Lower lobe of right lung (tissue), 2 donors: ENCODE measurements at regions not wholly inside any gene's neighbourhood (a gene's known extent, or its start where the extent isn't known, plus 50 kb on each side); places are given as distances from the start of the nearest gene placed in this dataset.
"Not testable (repeated sequence)": the region's sequence is repeated elsewhere in the genome, so short reads cannot be mapped to it uniquely, and the experiment has no call there.

Source experiments
- ATAC-seq, 2 donors: fragments of 200-7000 bp; cut with Tn5 transposase; one replicate each; pipeline ENCODE4 v1.9.1; 2020 to 2022; ENCODE audit warnings: mild to moderate bottlenecking in 2 of 2, moderate library complexity in 2 of 2
- DNase-seq: peaks from one replicate; pipeline ENCODE4 v3.0.0-alpha.2; 2020
- H3K27ac ChIP-seq: fragments of 200-600 bp; one replicate; pipeline ENCODE4 v1.8.0; 2022
- H3K27me3 ChIP-seq: fragments of 200-600 bp; one replicate; pipeline ENCODE4 v1.8.0; 2022; ENCODE audit warnings: low read depth
- H3K36me3 ChIP-seq: fragments of 200-600 bp; one replicate; pipeline ENCODE4 v1.8.0; 2022; ENCODE audit warnings: mild to moderate bottlenecking
- H3K4me1 ChIP-seq: fragments of 200-600 bp; one replicate; pipeline ENCODE4 v1.8.0; 2022
- H3K4me3 ChIP-seq: fragments of 200-600 bp; one replicate; pipeline ENCODE4 v1.8.0; 2022; ENCODE audit warnings: mild to moderate bottlenecking
- H3K9me3 ChIP-seq: fragments of 200-600 bp; one replicate; pipeline ENCODE4 v1.8.0; 2022
- intact Hi-C: fragments of 100-400 bp; cut with DNase I; formaldehyde crosslinking; loops from one replicate; pipeline ENCODE4 v1.11.0; 2022
- TF ChIP-seq, protein P1 (sequence below): fragments of 200-600 bp; IDR thresholded peaks from one replicate; pipeline ENCODE4 v1.8.0; 2022; ENCODE audit warnings: antibody characterized with exemption, mild to moderate bottlenecking
- donor health status: DM: no; HTN: yes; CAD: no; lungs with severe emphysema.

DNA sequence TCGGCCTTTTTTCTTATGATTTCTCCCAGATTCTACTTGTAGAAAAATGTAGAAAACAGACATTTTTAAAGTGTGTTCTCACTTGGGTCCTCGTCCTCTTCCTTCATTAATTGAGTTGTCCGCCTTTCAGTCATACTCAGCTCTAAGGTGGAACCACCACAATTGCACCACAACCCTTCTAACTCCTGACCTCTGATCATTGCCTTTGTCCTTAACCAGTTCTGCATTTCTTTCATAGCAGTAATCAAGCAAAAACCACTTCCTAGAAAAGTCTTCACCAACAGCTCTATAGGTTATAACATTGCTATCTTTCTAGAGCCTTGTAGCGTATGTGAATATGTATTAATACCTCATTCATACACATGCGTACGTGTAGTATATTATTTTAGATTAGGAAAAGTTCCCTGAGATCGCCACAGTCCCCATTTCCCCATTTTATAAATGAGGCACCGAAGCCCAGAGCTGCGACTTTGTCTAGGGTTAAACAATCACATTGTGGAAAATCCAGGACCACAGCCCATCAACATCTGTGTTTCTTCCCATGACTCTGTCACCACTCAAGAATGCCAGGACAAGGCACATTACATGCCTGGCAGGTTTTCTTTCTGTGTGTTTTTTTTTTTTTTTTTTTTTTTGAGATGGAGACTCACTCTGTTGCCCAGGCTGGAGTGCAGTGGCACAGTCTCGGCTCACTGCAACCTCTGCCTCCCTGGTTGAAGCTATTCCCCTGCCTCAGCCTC lies 175.5 kb downstream of the BTBD3 start:
- ATAC-seq (no peak), DNase-seq (no peak)
- no peaks in the 10 kb centered on the region for H3K36me3 ChIP-seq
- intact Hi-C loops, result no loop called here
- no peaks in the 10 kb centered on the region for H3K27me3 ChIP-seq
- TF ChIP-seq, protein P1, sequence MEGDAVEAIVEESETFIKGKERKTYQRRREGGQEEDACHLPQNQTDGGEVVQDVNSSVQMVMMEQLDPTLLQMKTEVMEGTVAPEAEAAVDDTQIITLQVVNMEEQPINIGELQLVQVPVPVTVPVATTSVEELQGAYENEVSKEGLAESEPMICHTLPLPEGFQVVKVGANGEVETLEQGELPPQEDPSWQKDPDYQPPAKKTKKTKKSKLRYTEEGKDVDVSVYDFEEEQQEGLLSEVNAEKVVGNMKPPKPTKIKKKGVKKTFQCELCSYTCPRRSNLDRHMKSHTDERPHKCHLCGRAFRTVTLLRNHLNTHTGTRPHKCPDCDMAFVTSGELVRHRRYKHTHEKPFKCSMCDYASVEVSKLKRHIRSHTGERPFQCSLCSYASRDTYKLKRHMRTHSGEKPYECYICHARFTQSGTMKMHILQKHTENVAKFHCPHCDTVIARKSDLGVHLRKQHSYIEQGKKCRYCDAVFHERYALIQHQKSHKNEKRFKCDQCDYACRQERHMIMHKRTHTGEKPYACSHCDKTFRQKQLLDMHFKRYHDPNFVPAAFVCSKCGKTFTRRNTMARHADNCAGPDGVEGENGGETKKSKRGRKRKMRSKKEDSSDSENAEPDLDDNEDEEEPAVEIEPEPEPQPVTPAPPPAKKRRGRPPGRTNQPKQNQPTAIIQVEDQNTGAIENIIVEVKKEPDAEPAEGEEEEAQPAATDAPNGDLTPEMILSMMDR, result no peak
- H3K27ac ChIP-seq, result no peak overlapping the region
- H3K9me3 ChIP-seq, result no peaks in the 10 kb centered on the region
- H3K4me1 ChIP-seq, result no peaks in the 10 kb centered on the region
- H3K4me3 ChIP-seq, result no peak overlapping the region

DNA sequence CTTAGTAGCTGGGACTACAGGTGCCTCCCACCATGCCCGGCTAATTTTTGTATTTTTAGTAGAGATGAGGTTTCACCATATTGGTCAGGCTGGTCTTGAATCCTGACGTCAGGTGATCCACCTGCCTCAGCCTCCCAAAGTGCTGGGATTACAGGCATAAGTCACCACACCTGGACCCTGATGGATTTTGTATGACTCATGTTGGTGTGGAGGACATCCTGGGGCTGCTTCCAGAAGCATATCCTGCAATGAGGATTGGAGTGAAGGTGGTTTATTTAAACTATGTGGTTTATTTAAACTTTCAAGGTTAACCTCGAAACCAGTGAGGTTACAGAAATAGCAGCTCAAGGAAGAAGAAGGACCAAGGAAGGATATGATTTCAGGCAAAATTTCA lies 176.1 kb downstream of the BTBD3 start:
- H3K9me3 ChIP-seq, intact Hi-C loops, DNase-seq: not testable (repeated sequence)

DNA sequence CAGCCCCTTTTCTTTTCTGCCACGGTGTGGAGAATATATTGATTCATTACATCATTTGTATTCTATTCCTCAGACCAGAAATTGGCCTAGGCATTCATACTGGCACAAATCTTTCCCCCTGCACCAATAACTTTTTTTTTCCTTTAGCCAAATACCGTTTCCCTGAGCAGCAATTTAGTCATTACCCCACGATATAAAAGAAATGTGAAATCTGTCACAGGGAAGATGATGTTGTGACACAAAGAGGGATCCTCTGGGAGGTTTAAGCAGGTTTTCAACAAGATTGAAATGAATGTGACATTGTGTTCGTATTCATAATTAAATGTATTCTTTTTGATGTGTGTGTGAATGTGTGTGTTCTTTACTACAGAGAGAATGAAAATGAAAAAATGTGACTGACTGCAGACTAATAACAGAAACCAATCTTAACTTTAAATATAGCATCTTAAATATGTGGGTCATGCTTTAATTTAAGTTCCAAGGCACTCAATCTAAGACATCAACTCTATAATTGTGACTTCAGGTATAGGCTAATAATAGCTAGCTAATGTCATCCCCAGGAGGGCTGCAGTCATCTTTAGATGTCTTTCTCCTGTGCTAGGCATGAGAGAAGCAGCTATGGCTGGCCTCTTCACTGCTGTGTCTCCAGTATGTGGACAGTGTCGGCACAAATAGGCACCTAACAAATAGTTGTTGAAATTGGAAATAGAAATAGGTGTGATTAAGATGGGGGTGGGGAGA lies 177.7 kb downstream of the BTBD3 start:
- DNase-seq (no peak), ATAC-seq (no peak)
- TF ChIP-seq, protein P1, result no peak
- no peak overlapping the region for H3K27ac ChIP-seq
- H3K4me3 ChIP-seq, result no peak overlapping the region
- H3K36me3 ChIP-seq, result no peaks in the 10 kb centered on the region
- H3K4me1 ChIP-seq, result no peaks in the 10 kb centered on the region
- H3K9me3 ChIP-seq, result no peaks in the 10 kb centered on the region
- H3K27me3 ChIP-seq, result no peaks in the 10 kb centered on the region
- intact Hi-C loops, result no loop called here

More for the DNA sequence above, 176.1 kb downstream of the BTBD3 start:
- not testable (repeated sequence) for ATAC-seq, H3K4me1 ChIP-seq, H3K36me3 ChIP-seq, H3K27me3 ChIP-seq, H3K4me3 ChIP-seq, H3K27ac ChIP-seq

GRCh38 chr20:12098421-12098820 lies 180.7 kb downstream of the BTBD3 start:
- H3K4me1 ChIP-seq, result no peaks in the 10 kb centered on the region
- TF ChIP-seq, protein P1, result no peak
- no peak overlapping the region for H3K4me3 ChIP-seq
- intact Hi-C loops, result no loop called here
- no peaks in the 10 kb centered on the region for H3K27me3 ChIP-seq
- H3K36me3 ChIP-seq, result no peaks in the 10 kb centered on the region
- no peak overlapping the region for H3K27ac ChIP-seq
- ATAC-seq (no peak), DNase-seq (no peak)
- no peaks in the 10 kb centered on the region for H3K9me3 ChIP-seq

- TF ChIP-seq, protein P1, result no peak
- H3K27me3 ChIP-seq, result no peaks in the 10 kb centered on the region
- no peak for ATAC-seq
- no peak for DNase-seq
- no peaks in the 10 kb centered on the region for H3K36me3 ChIP-seq
- no peaks in the 10 kb centered on the region for H3K9me3 ChIP-seq
- no peak overlapping the region for H3K27ac ChIP-seq
- intact Hi-C loops, result no loop called here
- no peaks in the 10 kb centered on the region for H3K4me1 ChIP-seq
- no peak overlapping the region for H3K4me3 ChIP-seq
Observed at GRCh38 chr20:12108846-12109245, 191.2 kb downstream of the BTBD3 start.

GRCh38 chr20:12110274-12110673 lies 192.6 kb downstream of the BTBD3 start:
- no peak overlapping the region for H3K4me3 ChIP-seq
- ATAC-seq (no peak), DNase-seq (no peak)
- H3K27ac ChIP-seq, result no peak overlapping the region
- H3K4me1 ChIP-seq, result no peaks in the 10 kb centered on the region
- no peaks in the 10 kb centered on the region for H3K27me3 ChIP-seq
- no peaks in the 10 kb centered on the region for H3K36me3 ChIP-seq
- TF ChIP-seq, protein P1, result no peak
- intact Hi-C loops, result no loop called here
- H3K9me3 ChIP-seq, result no peaks in the 10 kb centered on the region
